SK-N-SH treated with all-trans-retinoic acid at 6 μM for 48 hours (cell line): ENCODE measurements at regions not wholly inside any gene's neighbourhood (a gene's known extent, or its start where the extent isn't known, plus 50 kb on each side); places are given as distances from the start of the nearest gene placed in this dataset.

Source experiments
- ATAC-seq: fragments of 200-7000 bp; cut with Tn5 transposase; 3 replicates; pipeline ENCODE4 v1.9.1; 2020; ENCODE audit warnings: mild to moderate bottlenecking, moderate library complexity
- BACH2 ChIP-seq: fragments of 250-450 bp; sonication (Bioruptor Pico); IDR thresholded peaks from 2 replicates; pipeline ENCODE4 v1.9.0; 2021; ENCODE audit warnings: mild to moderate bottlenecking, borderline replicate concordance
- CSDC2 ChIP-seq: fragments of 250-450 bp; sonication (Bioruptor Pico); IDR thresholded peaks from 2 replicates; pipeline ENCODE4 v1.5.0; 2020; ENCODE audit warnings: mild to moderate bottlenecking, moderate library complexity
- ESRRG ChIP-seq: fragments of 250-450 bp; sonication (Bioruptor Pico); IDR thresholded peaks from 2 replicates; pipeline ENCODE4 v1.6.1; 2021; ENCODE audit warnings: mild to moderate bottlenecking
- GLIS3 ChIP-seq: fragments of 250-450 bp; sonication (Bioruptor Pico); IDR thresholded peaks from 2 replicates; pipeline ENCODE4 v1.5.0; 2020; ENCODE audit warnings: mild to moderate bottlenecking, moderate library complexity
- ISL1 ChIP-seq: fragments of 250-450 bp; sonication (Bioruptor Pico); IDR thresholded peaks from 2 replicates; pipeline ENCODE4 v2.1.2; 2022; ENCODE audit warnings: mild to moderate bottlenecking, moderate library complexity
- OSR1 ChIP-seq: fragments of 250-450 bp; sonication (Bioruptor Pico); IDR thresholded peaks from 2 replicates; pipeline ENCODE4 v1.8.0; 2022; ENCODE audit warnings: moderate library complexity, mild to moderate bottlenecking, inconsistent platforms
- RARB ChIP-seq: fragments of 250-450 bp; sonication (Bioruptor Pico); IDR thresholded peaks from 2 replicates; pipeline ENCODE4 v1.8.0; 2021; ENCODE audit warnings: mild to moderate bottlenecking, moderate library complexity
- TCF4 ChIP-seq: fragments of 250-450 bp; sonication (Bioruptor Pico); IDR thresholded peaks from 2 replicates; pipeline ENCODE4 v1.8.0; 2021; ENCODE audit warnings: mild to moderate bottlenecking, moderate library complexity, borderline replicate concordance
- TOX ChIP-seq: fragments of 250-450 bp; sonication (Bioruptor Pico); IDR thresholded peaks from 2 replicates; pipeline ENCODE4 v1.8.0; 2021; ENCODE audit warnings: mild to moderate bottlenecking, moderate library complexity, borderline replicate concordance
- ZC3H10 ChIP-seq: fragments of 250-450 bp; sonication (Bioruptor Pico); IDR thresholded peaks from 2 replicates; pipeline ENCODE4 v1.5.1; 2021; ENCODE audit warnings: mild to moderate bottlenecking, moderate library complexity
- ZFP3 ChIP-seq: fragments of 250-450 bp; sonication (Bioruptor Pico); IDR thresholded peaks from 2 replicates; pipeline ENCODE4 v1.5.0; 2020; ENCODE audit warnings: mild to moderate bottlenecking, moderate library complexity
- ZFP30 ChIP-seq: fragments of 450-650 bp; formaldehyde crosslinking; IDR thresholded peaks from 2 replicates; pipeline ENCODE4 v1.5.0; 2022; ENCODE audit warnings: mild to moderate bottlenecking, moderate library complexity
- ZNF565 ChIP-seq: fragments of 450-650 bp; formaldehyde crosslinking; conservative IDR thresholded peaks from 2 replicates; pipeline ENCODE4 v1.5.0; 2020; ENCODE audit warnings: low read depth, mild to moderate bottlenecking, moderate library complexity
- ZNF70 ChIP-seq: fragments of 450-650 bp; formaldehyde crosslinking; IDR thresholded peaks from 2 replicates; pipeline ENCODE4 v1.5.0; 2020; ENCODE audit warnings: mild to moderate bottlenecking, moderate library complexity
- ZNF8 ChIP-seq: fragments of 450-650 bp; formaldehyde crosslinking; IDR thresholded peaks from 2 replicates; pipeline ENCODE4 v1.5.0; 2020; ENCODE audit warnings: mild to moderate bottlenecking, moderate library complexity
- TF ChIP-seq, protein P1 (sequence below): fragments of 250-450 bp; sonication (Bioruptor Pico); IDR thresholded peaks from 2 replicates; pipeline ENCODE4 v1.8.0; 2020; ENCODE audit warnings: mild to moderate bottlenecking, moderate library complexity, borderline replicate concordance
- TF ChIP-seq, protein P2 (sequence below): fragments of 250-450 bp; sonication (Bioruptor Pico); IDR thresholded peaks from 2 replicates; pipeline ENCODE4 v1.5.1; 2020; ENCODE audit warnings: low read depth, mild to moderate bottlenecking, moderate library complexity
- TF ChIP-seq, protein P3 (sequence below): fragments of 250-450 bp; sonication (Bioruptor Pico); IDR thresholded peaks from 2 replicates; pipeline ENCODE4 v1.8.0; 2021; ENCODE audit warnings: low read depth, mild to moderate bottlenecking, moderate library complexity, borderline replicate concordance

DNA sequence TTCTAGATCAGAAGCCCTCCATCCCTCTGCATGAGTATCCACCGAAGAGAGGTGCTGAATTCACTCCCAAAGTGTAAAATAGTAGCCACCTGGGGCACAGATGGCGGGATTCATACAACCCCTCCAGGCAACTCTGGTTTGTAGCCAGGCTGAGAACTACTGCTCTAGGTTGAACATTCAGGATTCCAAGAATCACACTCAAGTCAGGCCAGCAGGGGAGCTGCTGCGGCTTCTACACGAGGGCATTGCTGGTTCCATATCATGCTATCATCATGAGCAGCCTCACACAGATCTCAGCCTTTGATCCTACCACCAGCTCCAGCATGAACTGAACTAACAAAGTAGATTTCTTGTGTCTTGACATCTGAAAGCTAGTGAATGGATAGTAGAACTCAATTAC lies 367.9 kb downstream of the DIRAS2 start:
- TF ChIP-seq OSR1 (CRISPR knock-in tag) (no peak), ZC3H10 (CRISPR knock-in tag) (no peak), BACH2 (CRISPR knock-in tag) (no peak), ZFP3 (CRISPR knock-in tag) (no peak)
- TF ChIP-seq, all 23 proteins: peak for 0
- no peak for ATAC-seq

DNA sequence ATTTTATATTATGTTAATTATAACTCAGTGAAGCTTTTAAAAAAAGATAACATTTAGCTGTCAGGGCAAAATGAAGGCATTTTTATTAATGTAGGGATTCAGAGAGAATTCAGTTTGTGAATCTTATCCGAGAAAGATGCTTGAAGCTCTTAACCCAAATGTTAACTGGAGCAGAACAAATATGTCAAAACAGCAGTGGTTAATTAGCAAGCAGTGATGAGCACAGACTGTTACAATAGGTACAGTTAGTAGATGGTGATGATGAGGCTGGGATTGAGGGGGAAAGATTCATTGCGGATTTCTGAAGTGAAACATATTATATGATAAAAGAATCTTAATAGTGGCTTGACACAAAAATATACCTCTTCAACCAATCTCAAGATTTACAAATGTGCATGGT lies 356.7 kb downstream of the DIRAS2 start:
- TF ChIP-seq TCF4 (CRISPR knock-in tag) (no peak), GLIS3 (CRISPR knock-in tag) (no peak), ISL1 (CRISPR knock-in tag) (no peak), ZNF8 (CRISPR knock-in tag) (no peak), ESRRG (CRISPR knock-in tag) (no peak), ZNF565 (no peak), ZFP30 (no peak)
- TF ChIP-seq, protein P1, sequence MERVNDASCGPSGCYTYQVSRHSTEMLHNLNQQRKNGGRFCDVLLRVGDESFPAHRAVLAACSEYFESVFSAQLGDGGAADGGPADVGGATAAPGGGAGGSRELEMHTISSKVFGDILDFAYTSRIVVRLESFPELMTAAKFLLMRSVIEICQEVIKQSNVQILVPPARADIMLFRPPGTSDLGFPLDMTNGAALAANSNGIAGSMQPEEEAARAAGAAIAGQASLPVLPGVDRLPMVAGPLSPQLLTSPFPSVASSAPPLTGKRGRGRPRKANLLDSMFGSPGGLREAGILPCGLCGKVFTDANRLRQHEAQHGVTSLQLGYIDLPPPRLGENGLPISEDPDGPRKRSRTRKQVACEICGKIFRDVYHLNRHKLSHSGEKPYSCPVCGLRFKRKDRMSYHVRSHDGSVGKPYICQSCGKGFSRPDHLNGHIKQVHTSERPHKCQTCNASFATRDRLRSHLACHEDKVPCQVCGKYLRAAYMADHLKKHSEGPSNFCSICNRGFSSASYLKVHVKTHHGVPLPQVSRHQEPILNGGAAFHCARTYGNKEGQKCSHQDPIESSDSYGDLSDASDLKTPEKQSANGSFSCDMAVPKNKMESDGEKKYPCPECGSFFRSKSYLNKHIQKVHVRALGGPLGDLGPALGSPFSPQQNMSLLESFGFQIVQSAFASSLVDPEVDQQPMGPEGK (CRISPR knock-in tag) = no peak
- TF ChIP-seq, protein P2, sequence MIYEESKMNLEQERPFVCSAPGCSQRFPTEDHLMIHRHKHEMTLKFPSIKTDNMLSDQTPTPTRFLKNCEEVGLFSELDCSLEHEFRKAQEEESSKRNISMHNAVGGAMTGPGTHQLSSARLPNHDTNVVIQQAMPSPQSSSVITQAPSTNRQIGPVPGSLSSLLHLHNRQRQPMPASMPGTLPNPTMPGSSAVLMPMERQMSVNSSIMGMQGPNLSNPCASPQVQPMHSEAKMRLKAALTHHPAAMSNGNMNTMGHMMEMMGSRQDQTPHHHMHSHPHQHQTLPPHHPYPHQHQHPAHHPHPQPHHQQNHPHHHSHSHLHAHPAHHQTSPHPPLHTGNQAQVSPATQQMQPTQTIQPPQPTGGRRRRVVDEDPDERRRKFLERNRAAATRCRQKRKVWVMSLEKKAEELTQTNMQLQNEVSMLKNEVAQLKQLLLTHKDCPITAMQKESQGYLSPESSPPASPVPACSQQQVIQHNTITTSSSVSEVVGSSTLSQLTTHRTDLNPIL (CRISPR knock-in tag) = no peak
- TF ChIP-seq, all 23 proteins: peak for 0
- ATAC-seq = no peak

DNA sequence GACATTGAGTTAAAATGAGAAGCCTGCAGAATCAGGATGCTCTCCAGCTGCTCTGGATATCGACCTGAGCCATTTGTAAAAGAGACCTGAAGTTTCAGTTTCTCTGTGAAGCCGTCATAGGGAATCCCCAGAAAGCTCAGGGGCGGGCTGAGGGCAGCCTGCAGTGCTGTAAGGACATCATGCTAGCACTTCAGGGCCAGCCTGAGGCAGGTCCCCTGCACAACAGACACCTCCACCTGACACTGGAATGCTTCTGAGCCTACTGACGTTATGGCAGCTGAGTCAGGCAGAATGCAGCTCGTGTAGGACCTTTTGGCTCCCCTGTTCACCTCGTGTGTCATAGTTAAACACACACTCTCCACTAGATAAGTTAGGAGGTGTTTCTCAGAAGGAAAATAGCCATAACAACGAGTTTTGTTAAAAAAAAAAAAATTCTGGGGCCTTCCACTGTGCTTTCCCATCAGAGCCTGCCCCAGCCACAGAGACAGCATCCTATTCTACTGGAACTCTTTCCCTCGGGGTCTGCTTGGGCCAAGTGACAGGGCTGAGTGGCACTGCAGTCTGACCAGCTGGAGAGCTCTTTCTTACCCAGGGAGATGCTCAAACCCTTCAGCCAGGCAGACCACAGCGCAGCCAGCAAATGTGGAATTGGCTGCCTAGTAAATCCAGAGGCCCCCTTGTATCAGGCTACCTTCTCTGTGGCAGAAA lies 354.9 kb downstream of the DIRAS2 start:
- no peak for TF ChIP-seq TCF4 (CRISPR knock-in tag)
- TF ChIP-seq ZNF70 (CRISPR knock-in tag) = no peak
- TF ChIP-seq, protein P3, sequence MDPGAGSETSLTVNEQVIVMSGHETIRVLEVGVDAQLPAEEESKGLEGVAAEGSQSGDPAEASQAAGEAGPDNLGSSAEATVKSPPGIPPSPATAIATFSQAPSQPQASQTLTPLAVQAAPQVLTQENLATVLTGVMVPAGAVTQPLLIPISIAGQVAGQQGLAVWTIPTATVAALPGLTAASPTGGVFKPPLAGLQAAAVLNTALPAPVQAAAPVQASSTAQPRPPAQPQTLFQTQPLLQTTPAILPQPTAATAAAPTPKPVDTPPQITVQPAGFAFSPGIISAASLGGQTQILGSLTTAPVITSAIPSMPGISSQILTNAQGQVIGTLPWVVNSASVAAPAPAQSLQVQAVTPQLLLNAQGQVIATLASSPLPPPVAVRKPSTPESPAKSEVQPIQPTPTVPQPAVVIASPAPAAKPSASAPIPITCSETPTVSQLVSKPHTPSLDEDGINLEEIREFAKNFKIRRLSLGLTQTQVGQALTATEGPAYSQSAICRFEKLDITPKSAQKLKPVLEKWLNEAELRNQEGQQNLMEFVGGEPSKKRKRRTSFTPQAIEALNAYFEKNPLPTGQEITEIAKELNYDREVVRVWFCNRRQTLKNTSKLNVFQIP (CRISPR knock-in tag) = no peak
- TF ChIP-seq ESRRG (CRISPR knock-in tag) = no peak
- TF ChIP-seq ZFP30 = no peak
- TF ChIP-seq CSDC2 = no peak
- TF ChIP-seq ZFP3 (CRISPR knock-in tag) = no peak
- TF ChIP-seq GLIS3 (CRISPR knock-in tag) = no peak
- ATAC-seq = no peak

DNA sequence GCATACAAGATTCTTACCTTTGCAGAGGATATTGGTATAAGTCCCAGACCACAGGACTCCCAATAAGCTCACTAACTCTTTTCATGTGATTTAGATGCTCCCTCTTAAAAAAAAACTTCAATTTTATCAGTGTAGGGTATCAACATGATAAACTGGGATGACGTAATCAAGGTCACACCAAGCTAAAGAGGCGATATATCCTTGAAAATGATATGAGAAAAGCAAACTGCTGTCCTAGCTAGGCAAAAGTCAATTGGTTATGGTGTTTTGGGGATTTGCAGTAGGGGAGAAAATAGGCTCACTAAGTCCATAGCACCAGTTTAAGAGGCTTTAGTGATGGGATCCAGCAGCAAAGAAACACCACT lies 354.4 kb downstream of the DIRAS2 start:
- ATAC-seq = no peak
- TF ChIP-seq TOX (CRISPR knock-in tag) (no peak), CSDC2 (no peak), RARB (CRISPR knock-in tag) (no peak), ISL1 (CRISPR knock-in tag) (no peak), BACH2 (CRISPR knock-in tag) (no peak), GLIS3 (CRISPR knock-in tag) (no peak), TCF4 (CRISPR knock-in tag) (no peak), ZFP3 (CRISPR knock-in tag) (no peak)
- TF ChIP-seq, protein P1 (CRISPR knock-in tag) = no peak
- TF ChIP-seq, protein P2 (CRISPR knock-in tag) = no peak
- TF ChIP-seq, protein P3 (CRISPR knock-in tag) = no peak
- TF ChIP-seq, all 23 proteins: peak for 0
